H9 (cell line): ENCODE measurements at regions not wholly inside any gene's neighbourhood (a gene's known extent, or its start where the extent isn't known, plus 50 kb on each side); places are given as distances from the start of the nearest gene placed in this dataset.

Source experiments
- DNase-seq: peaks from one replicate; pipeline ENCODE4 v3.0.0-alpha.2; 2017
- H2AFZ ChIP-seq: one replicate; pipeline ENCODE4 v1.6.1; 2013; ENCODE audit warnings: mild to moderate bottlenecking, low read length, control low read depth, moderate library complexity
- H2AK5ac ChIP-seq: 2 replicates; pipeline ENCODE4 v1.6.1; 2013; ENCODE audit warnings: low read length, control low read depth, mixed read lengths; ENCODE audit not compliant: insufficient read length
- H2BK120ac ChIP-seq: one replicate; pipeline ENCODE4 v1.6.1; 2013; ENCODE audit warnings: low read depth, mild to moderate bottlenecking, low read length, control low read depth, inconsistent platforms; ENCODE audit not compliant: poor library complexity, severe bottlenecking
- H2BK12ac ChIP-seq: 2 replicates; pipeline ENCODE4 v1.6.1; 2013; ENCODE audit warnings: low read length, control low read depth, mixed read lengths, low read depth; ENCODE audit not compliant: insufficient read length
- H2BK15ac ChIP-seq: 2 replicates; pipeline ENCODE4 v1.6.1; 2013; ENCODE audit warnings: low read depth, low read length, control low read depth
- H2BK20ac ChIP-seq: one replicate; pipeline ENCODE4 v1.6.1; 2013; ENCODE audit warnings: low read depth, mild to moderate bottlenecking, low read length, control low read depth, inconsistent platforms; ENCODE audit not compliant: poor library complexity, severe bottlenecking
- H2BK5ac ChIP-seq: 2 replicates; pipeline ENCODE4 v1.6.1; 2013; ENCODE audit warnings: low read length, control low read depth, mixed read lengths; ENCODE audit not compliant: insufficient read length
- H3K14ac ChIP-seq: 2 replicates; pipeline ENCODE4 v1.6.1; 2013; ENCODE audit warnings: low read length, control low read depth; ENCODE audit not compliant: insufficient read depth
- H3K18ac ChIP-seq: 2 replicates; pipeline ENCODE4 v1.6.1; 2013; ENCODE audit warnings: low read depth, mild to moderate bottlenecking, mixed read lengths, low read length, control low read depth; ENCODE audit not compliant: insufficient read length
- H3K23ac ChIP-seq: 2 replicates; pipeline ENCODE4 v1.6.1; 2013; ENCODE audit warnings: low read length, control low read depth, mixed read lengths, low read depth; ENCODE audit not compliant: insufficient read length
- H3K23me2 ChIP-seq: 2 replicates; pipeline ENCODE4 v1.6.1; 2013; ENCODE audit warnings: low read depth, mild to moderate bottlenecking, mixed read lengths, low read length, control low read depth; ENCODE audit not compliant: insufficient read length, poor library complexity, severe bottlenecking
- H3K27ac ChIP-seq: 2 replicates; pipeline ENCODE4 v1.5.1; 2013; ENCODE audit warnings: low read length, control low read depth, mixed read lengths, low read depth; ENCODE audit not compliant: insufficient read length
- H3K27me3 ChIP-seq: 2 replicates; pipeline ENCODE4 v1.6.1; 2013; ENCODE audit warnings: low read length, control low read depth, inconsistent platforms; ENCODE audit not compliant: insufficient read depth
- H3K4ac ChIP-seq: 2 replicates; pipeline ENCODE4 v1.6.1; 2013; ENCODE audit warnings: low read depth, mild to moderate bottlenecking, control low read depth, inconsistent platforms, low read length, moderate library complexity
- H3K4me1 ChIP-seq: 2 replicates; pipeline ENCODE4 v1.6.1; 2013; ENCODE audit warnings: low read length, control low read depth, inconsistent platforms; ENCODE audit not compliant: insufficient read depth
- H3K4me2 ChIP-seq: 2 replicates; pipeline ENCODE4 v1.6.1; 2013; ENCODE audit warnings: low read length, control low read depth, mixed read lengths; ENCODE audit not compliant: insufficient read length, insufficient read depth
- H3K56ac ChIP-seq: 2 replicates; pipeline ENCODE4 v1.6.1; 2013; ENCODE audit warnings: low read depth, mild to moderate bottlenecking, mixed read lengths, low read length, control low read depth; ENCODE audit not compliant: insufficient read length
- H3K79me1 ChIP-seq: 2 replicates; pipeline ENCODE4 v1.6.1; 2013; ENCODE audit warnings: low read depth, mild to moderate bottlenecking, moderate library complexity, low read length, control low read depth, inconsistent platforms; ENCODE audit not compliant: insufficient read depth, poor library complexity, severe bottlenecking
- H3K79me2 ChIP-seq: 2 replicates; pipeline ENCODE4 v1.6.1; 2013; ENCODE audit warnings: low read length, control low read depth, inconsistent platforms; ENCODE audit not compliant: insufficient read depth
- H3K9ac ChIP-seq: 2 replicates; pipeline ENCODE4 v1.6.1; 2013; ENCODE audit warnings: low read length, control low read depth, mixed read lengths; ENCODE audit not compliant: insufficient read length; ENCODE audit errors: extremely low read depth
- H3K9me3 ChIP-seq: one replicate; pipeline ENCODE4 v1.6.1; 2013; ENCODE audit warnings: low read depth, low read length, inconsistent platforms; ENCODE audit not compliant: control insufficient read depth
- H3T11ph ChIP-seq: one replicate; pipeline ENCODE4 v1.6.1; 2013; ENCODE audit warnings: mild to moderate bottlenecking, low read length, control low read depth, inconsistent platforms
- H4K20me1 ChIP-seq: one replicate; pipeline ENCODE4 v1.6.1; 2013; ENCODE audit not compliant: control insufficient read depth, insufficient read length, insufficient read depth
- H4K5ac ChIP-seq: 2 replicates; pipeline ENCODE4 v1.6.1; 2013; ENCODE audit warnings: low read depth, mild to moderate bottlenecking, mixed read lengths, low read length, control low read depth; ENCODE audit not compliant: insufficient read length
- H4K8ac ChIP-seq: replicated peaks from 2 replicates; pipeline ENCODE4 v1.6.1; 2013; ENCODE audit warnings: low read length, control low read depth, mixed read lengths, low read depth; ENCODE audit not compliant: insufficient read length
- H4K91ac ChIP-seq: 2 replicates; pipeline ENCODE4 v1.6.1; 2013; ENCODE audit warnings: low read depth, mild to moderate bottlenecking, moderate library complexity, mixed read lengths, low read length, control low read depth; ENCODE audit not compliant: insufficient read length
- H3K27ac Mint-ChIP-seq, 3 experiments: 2 replicates in 2 of 3; 3 replicates in 1 of 3; pipeline ENCODE4 v1.8.0; 2020 to 2021; ENCODE audit warnings: mixed read lengths in 3 of 3, mild to moderate bottlenecking in 1 of 3, moderate library complexity in 1 of 3
- H3K27me3 Mint-ChIP-seq: 2 replicates; pipeline ENCODE4 v1.8.0; 2021; ENCODE audit warnings: low read depth, mild to moderate bottlenecking, moderate library complexity, mixed read lengths
- H3K36me3 Mint-ChIP-seq, 3 experiments: 2 replicates in 2 of 3; 3 replicates in 1 of 3; pipeline ENCODE4 v1.8.0; 2020 to 2021; ENCODE audit warnings: low read depth in 3 of 3, mixed read lengths in 3 of 3; ENCODE audit not compliant: insufficient read depth in 1 of 3
- H3K4me1 Mint-ChIP-seq, 2 experiments: 2 replicates each; pipeline ENCODE4 v1.8.0; 2020; ENCODE audit warnings: mixed read lengths in 2 of 2
- H3K4me3 Mint-ChIP-seq, 2 experiments: 2 replicates in 1 of 2; 3 replicates in 1 of 2; pipeline ENCODE4 v1.8.0; 2020 to 2021; ENCODE audit warnings: mild to moderate bottlenecking in 2 of 2, mixed read lengths in 2 of 2, moderate library complexity in 1 of 2
- H3K9me3 Mint-ChIP-seq, 2 experiments: 2 replicates in 1 of 2; 3 replicates in 1 of 2; pipeline ENCODE4 v1.8.0; 2020; ENCODE audit warnings: mild to moderate bottlenecking in 2 of 2, mixed read lengths in 2 of 2, moderate library complexity in 1 of 2
- CTCF ChIP-seq: fragments of 200-600 bp; sonication (generic); conservative IDR thresholded peaks from 3 replicates; pipeline ENCODE4 v1.8.0; 2021; ENCODE audit warnings: antibody characterized with exemption, mild to moderate bottlenecking
- WGBS: extraction: QIAGEN DNeasy Blood & Tissue Kit; methylation state at CpG from one replicate; pipeline ENCODE4 v1.1.7; 2013; ENCODE audit warnings: missing lambda C conversion rate, low lambda C conversion rate, mixed read lengths; ENCODE audit not compliant: insufficient read length; ENCODE audit errors: extremely low coverage; 5-methylcytosine and 5-hydroxymethylcytosine counted together

- Histone ChIP-seq H2BK20ac (no peak overlapping the region), H3K27ac (no peak overlapping the region), H3K56ac (no peak overlapping the region), H3K4ac (no peak overlapping the region), H3K18ac (no peak overlapping the region), H2BK12ac (no peak overlapping the region), H3K23ac (no peak overlapping the region), H2AK5ac (no peak overlapping the region), H3K79me2 (no peaks in the 10 kb centered on the region), H3K9ac (no peak overlapping the region), H2BK5ac (no peak overlapping the region), H3K79me1 (no peaks in the 10 kb centered on the region), H3K27me3 (no peaks in the 10 kb centered on the region), H4K8ac (no peak overlapping the region), H3K9me3 (no peaks in the 10 kb centered on the region), H2AFZ (no peak overlapping the region), H3K4me1 (no peaks in the 10 kb centered on the region), H4K5ac (no peak overlapping the region), H2BK15ac (no peak overlapping the region), H3K23me2 (no peaks in the 10 kb centered on the region), H4K91ac (no peak overlapping the region), H3T11ph (no peak overlapping the region), H3K4me2 (no peak overlapping the region), H2BK120ac (no peak overlapping the region), H4K20me1 (no peaks in the 10 kb centered on the region), H3K14ac (no peak overlapping the region)
- no CpG with 5 or more reads among the region's 3 CpGs for WGBS
- TF ChIP-seq CTCF = no peak
- H3K27me3 Mint-ChIP-seq = peaks cover 12% of the 10 kb centered on the region
- H3K36me3 Mint-ChIP-seq = no peaks in the 10 kb centered on the region
- no peaks in the 10 kb centered on the region for H3K9me3 Mint-ChIP-seq
- H3K4me1 Mint-ChIP-seq = no peaks in the 10 kb centered on the region
- no peak overlapping the region for H3K27ac Mint-ChIP-seq
- peak; percentile 15 for DNase-seq
- no peak overlapping the region for H3K4me3 Mint-ChIP-seq
Measured at GRCh38 chr10:71145352-71145945, 66.9 kb upstream of the UNC5B start.
